Upper lobe of left lung (tissue), 6 donors: ENCODE measurements at regions not wholly inside any gene's neighbourhood (a gene's known extent, or its start where the extent isn't known, plus 50 kb on each side); places are given as distances from the start of the nearest gene placed in this dataset.

Experiments used
- ATAC-seq, 2 donors: fragments of 200-7000 bp; cut with Tn5 transposase; one replicate each; pipeline ENCODE4 v1.9.1; 2022; ENCODE audit warnings: mild to moderate bottlenecking in 2 of 2, moderate library complexity in 2 of 2; ENCODE audit not compliant: low FRiP score in 2 of 2
- DNase-seq, 2 donors: peaks; one replicate each; pipeline ENCODE4 v3.0.0-alpha.2; 2019 to 2020
- H3K27ac ChIP-seq, 4 donors: fragments of 200-600 bp; sonication (generic); one replicate each; pipeline ENCODE4 v1.5.1; 2016 to 2019
- H3K27me3 ChIP-seq, 4 donors: fragments of 200-600 bp; sonication (generic); one replicate each; pipeline ENCODE4 v1.5.1; 2017 to 2019
- H3K36me3 ChIP-seq, 4 donors: fragments of 200-600 bp; sonication (generic); one replicate each; pipeline ENCODE4 v1.5.1; 2016 to 2019
- H3K4me1 ChIP-seq, 4 donors: fragments of 200-600 bp; sonication (generic); one replicate each; pipeline ENCODE4 v1.5.1; 2018 to 2019
- H3K4me3 ChIP-seq, 4 donors: fragments of 200-600 bp; sonication (generic); one replicate each; pipeline ENCODE4 v1.5.1; 2017 to 2019; ENCODE audit warnings: mild to moderate bottlenecking in 2 of 4, moderate library complexity in 1 of 4
- H3K9me3 ChIP-seq, 4 donors: fragments of 200-600 bp; sonication (generic); one replicate each; pipeline ENCODE4 v1.5.1; 2018 to 2019
- CTCF ChIP-seq, 6 experiments: fragments of 450-650 bp in 4 of 6; fragments of 200-600 bp in 2 of 6; sonication (generic) in 2 of 6; IDR thresholded peaks; one replicate each; pipeline ENCODE4 v1.5.1; 2016 to 2019; ENCODE audit warnings: antibody characterized with exemption in 6 of 6
- EP300 ChIP-seq, 4 donors: sonication (generic); formaldehyde crosslinking; IDR thresholded peaks; one replicate each; pipeline ENCODE4 v1.5.1; 2017; ENCODE audit warnings: antibody characterized with exemption in 4 of 4, control low read depth in 2 of 4
- POLR2A ChIP-seq, 4 donors: fragments of 450-650 bp; IDR thresholded peaks; one replicate each; pipeline ENCODE4 v1.5.1; 2016 to 2017; ENCODE audit warnings: antibody characterized with exemption in 4 of 4, mild to moderate bottlenecking in 2 of 4
- POLR2AphosphoS5 ChIP-seq, 2 donors: sonication (generic); formaldehyde crosslinking; IDR thresholded peaks; one replicate each; pipeline ENCODE4 v1.5.1; 2017; ENCODE audit warnings: antibody characterized with exemption in 2 of 2
- WGBS, 2 donors: methylation state at CpG; one replicate each; pipeline ENCODE4 v1.1.5; 2017 to 2018; 5-methylcytosine and 5-hydroxymethylcytosine counted together
- donor health status: DM: no; HTN: no; CAD: no; lungs with moderate emphysema.
- donor health status: DM: no; HTN: yes; CAD: no; lungs with severe emphysema.

GRCh38 chr11:36729825-36730224, 131.8 kb upstream of the RAG2 start:
- TF ChIP-seq CTCF (IDR thresholded peaks at IDR 0.05) = no peak
- TF ChIP-seq EP300 (IDR thresholded peaks at IDR 0.05) = no peak
- TF ChIP-seq POLR2AphosphoS5 (IDR thresholded peaks at IDR 0.05) = no peak
- no peak for TF ChIP-seq POLR2A (IDR thresholded peaks at IDR 0.05)
- DNase-seq (no peak), ATAC-seq (no peak)
- Histone ChIP-seq H3K4me1 (no peaks in the 10 kb centered on the region), H3K27me3 (no peaks in the 10 kb centered on the region), H3K4me3 (no peak overlapping the region), H3K9me3 (no peaks in the 10 kb centered on the region), H3K27ac (no peak overlapping the region), H3K36me3 (no peaks in the 10 kb centered on the region)
- WGBS, 2 donors = 76 to 86% methylated on average over 3 of the region's 3 CpGs

- no peak for ATAC-seq
These were observed 128.4 kb upstream of the RAG2 start for GRCh38 chr11:36726420-36726819.

GRCh38 chr11:36724742-36725385, 126.8 kb upstream of the RAG2 start:
- no peak overlapping the region for H3K4me3 ChIP-seq
- H3K36me3 ChIP-seq = no peaks in the 10 kb centered on the region
- 54 to 57% methylated on average over 5 of the region's 5 CpGs for WGBS, 2 donors
- no peak for TF ChIP-seq POLR2AphosphoS5 (IDR thresholded peaks at IDR 0.05)
- no peak for TF ChIP-seq EP300 (IDR thresholded peaks at IDR 0.05)
- TF ChIP-seq POLR2A (IDR thresholded peaks at IDR 0.05) = no peak
- TF ChIP-seq CTCF (IDR thresholded peaks at IDR 0.05) = no peak
- no peak overlapping the region for H3K27ac ChIP-seq
- H3K27me3 ChIP-seq = no peaks in the 10 kb centered on the region
- peak in 1 of 2 donors; percentile 71 for ATAC-seq
- H3K9me3 ChIP-seq = no peaks in the 10 kb centered on the region
- no peak for DNase-seq
- peaks cover 0 to 3% (median 0%) of the 10 kb centered on the region in 4 donors for H3K4me1 ChIP-seq

More at GRCh38 chr11:36726420-36726819, 128.4 kb upstream of the RAG2 start:
- no peaks in the 10 kb centered on the region for H3K36me3 ChIP-seq
- no peak for DNase-seq
- no peak overlapping the region for H3K27ac ChIP-seq
- no peak overlapping the region for H3K4me3 ChIP-seq
- 84 to 86% methylated on average over 2 of the region's 2 CpGs for WGBS, 2 donors
- TF ChIP-seq POLR2AphosphoS5 (IDR thresholded peaks at IDR 0.05) = no peak
- TF ChIP-seq POLR2A (IDR thresholded peaks at IDR 0.05) = no peak
- TF ChIP-seq EP300 (IDR thresholded peaks at IDR 0.05) = no peak
- TF ChIP-seq CTCF (IDR thresholded peaks at IDR 0.05) = no peak
- H3K4me1 ChIP-seq = peaks cover 0 to 3% (median 0%) of the 10 kb centered on the region in 4 donors
- H3K27me3 ChIP-seq = no peaks in the 10 kb centered on the region
- no peaks in the 10 kb centered on the region for H3K9me3 ChIP-seq

- no peak for TF ChIP-seq POLR2A (IDR thresholded peaks at IDR 0.05)
- TF ChIP-seq CTCF (IDR thresholded peaks at IDR 0.05) = no peak
- TF ChIP-seq POLR2AphosphoS5 (IDR thresholded peaks at IDR 0.05) = no peak
- no peak for TF ChIP-seq EP300 (IDR thresholded peaks at IDR 0.05)
- ATAC-seq (no peak), DNase-seq (no peak)
- H3K27ac ChIP-seq = no peak overlapping the region
- 67 to 68% methylated on average over 2 of the region's 2 CpGs for WGBS, 2 donors
- H3K27me3 ChIP-seq = no peaks in the 10 kb centered on the region
- H3K4me3 ChIP-seq = no peak overlapping the region
- peaks cover 0 to 3% (median 0%) of the 10 kb centered on the region in 4 donors for H3K4me1 ChIP-seq
- no peaks in the 10 kb centered on the region for H3K36me3 ChIP-seq
- H3K9me3 ChIP-seq = no peaks in the 10 kb centered on the region
These were observed 124.4 kb upstream of the RAG2 start for GRCh38 chr11:36722421-36722820.
